SK-N-SH treated with all-trans-retinoic acid at 6 μM for 48 hours (cell line): ENCODE measurements at regions not wholly inside any gene's neighbourhood (a gene's known extent, or its start where the extent isn't known, plus 50 kb on each side); places are given as distances from the start of the nearest gene placed in this dataset.

Source experiments
- ARNTL ChIP-seq: fragments of 450-650 bp; formaldehyde crosslinking; IDR thresholded peaks from 2 replicates; pipeline ENCODE4 v1.5.0; 2020; ENCODE audit warnings: low read depth, mild to moderate bottlenecking, moderate library complexity, borderline replicate concordance
- ISL1 ChIP-seq: fragments of 250-450 bp; sonication (Bioruptor Pico); IDR thresholded peaks from 2 replicates; pipeline ENCODE4 v2.1.2; 2022; ENCODE audit warnings: mild to moderate bottlenecking, moderate library complexity
- PATZ1 ChIP-seq: fragments of 250-450 bp; sonication (Bioruptor Pico); IDR thresholded peaks from 2 replicates; pipeline ENCODE4 v1.8.0; 2020; ENCODE audit warnings: mild to moderate bottlenecking, moderate library complexity, borderline replicate concordance
- PPARA ChIP-seq: fragments of 250-450 bp; sonication (Bioruptor Pico); IDR thresholded peaks from 2 replicates; pipeline ENCODE4 v1.5.0; 2020; ENCODE audit warnings: mild to moderate bottlenecking, borderline replicate concordance
- RARB ChIP-seq: fragments of 250-450 bp; sonication (Bioruptor Pico); IDR thresholded peaks from 2 replicates; pipeline ENCODE4 v1.8.0; 2021; ENCODE audit warnings: mild to moderate bottlenecking, moderate library complexity
- SNAI2 ChIP-seq: fragments of 250-450 bp; sonication (Bioruptor Pico); IDR thresholded peaks from 2 replicates; pipeline ENCODE4 v1.5.0; 2020; ENCODE audit warnings: mild to moderate bottlenecking, moderate library complexity
- TCF4 ChIP-seq: fragments of 250-450 bp; sonication (Bioruptor Pico); IDR thresholded peaks from 2 replicates; pipeline ENCODE4 v1.8.0; 2021; ENCODE audit warnings: mild to moderate bottlenecking, moderate library complexity, borderline replicate concordance
- ZFP3 ChIP-seq: fragments of 250-450 bp; sonication (Bioruptor Pico); IDR thresholded peaks from 2 replicates; pipeline ENCODE4 v1.5.0; 2020; ENCODE audit warnings: mild to moderate bottlenecking, moderate library complexity
- ZFP30 ChIP-seq: fragments of 450-650 bp; formaldehyde crosslinking; IDR thresholded peaks from 2 replicates; pipeline ENCODE4 v1.5.0; 2022; ENCODE audit warnings: mild to moderate bottlenecking, moderate library complexity
- ZNF70 ChIP-seq: fragments of 450-650 bp; formaldehyde crosslinking; IDR thresholded peaks from 2 replicates; pipeline ENCODE4 v1.5.0; 2020; ENCODE audit warnings: mild to moderate bottlenecking, moderate library complexity
- TF ChIP-seq, protein P1 (sequence below): fragments of 250-450 bp; sonication (Bioruptor Pico); IDR thresholded peaks from 2 replicates; pipeline ENCODE4 v1.5.0; 2020; ENCODE audit warnings: mild to moderate bottlenecking, moderate library complexity

- TF ChIP-seq ZFP3 (CRISPR knock-in tag): no peak
- TF ChIP-seq, protein P1, sequence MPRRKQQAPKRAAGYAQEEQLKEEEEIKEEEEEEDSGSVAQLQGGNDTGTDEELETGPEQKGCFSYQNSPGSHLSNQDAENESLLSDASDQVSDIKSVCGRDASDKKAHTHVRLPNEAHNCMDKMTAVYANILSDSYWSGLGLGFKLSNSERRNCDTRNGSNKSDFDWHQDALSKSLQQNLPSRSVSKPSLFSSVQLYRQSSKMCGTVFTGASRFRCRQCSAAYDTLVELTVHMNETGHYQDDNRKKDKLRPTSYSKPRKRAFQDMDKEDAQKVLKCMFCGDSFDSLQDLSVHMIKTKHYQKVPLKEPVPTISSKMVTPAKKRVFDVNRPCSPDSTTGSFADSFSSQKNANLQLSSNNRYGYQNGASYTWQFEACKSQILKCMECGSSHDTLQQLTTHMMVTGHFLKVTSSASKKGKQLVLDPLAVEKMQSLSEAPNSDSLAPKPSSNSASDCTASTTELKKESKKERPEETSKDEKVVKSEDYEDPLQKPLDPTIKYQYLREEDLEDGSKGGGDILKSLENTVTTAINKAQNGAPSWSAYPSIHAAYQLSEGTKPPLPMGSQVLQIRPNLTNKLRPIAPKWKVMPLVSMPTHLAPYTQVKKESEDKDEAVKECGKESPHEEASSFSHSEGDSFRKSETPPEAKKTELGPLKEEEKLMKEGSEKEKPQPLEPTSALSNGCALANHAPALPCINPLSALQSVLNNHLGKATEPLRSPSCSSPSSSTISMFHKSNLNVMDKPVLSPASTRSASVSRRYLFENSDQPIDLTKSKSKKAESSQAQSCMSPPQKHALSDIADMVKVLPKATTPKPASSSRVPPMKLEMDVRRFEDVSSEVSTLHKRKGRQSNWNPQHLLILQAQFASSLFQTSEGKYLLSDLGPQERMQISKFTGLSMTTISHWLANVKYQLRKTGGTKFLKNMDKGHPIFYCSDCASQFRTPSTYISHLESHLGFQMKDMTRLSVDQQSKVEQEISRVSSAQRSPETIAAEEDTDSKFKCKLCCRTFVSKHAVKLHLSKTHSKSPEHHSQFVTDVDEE (CRISPR knock-in tag): no peak
- TF ChIP-seq PATZ1 (CRISPR knock-in tag): no peak
- TF ChIP-seq ZFP30: no peak
- TF ChIP-seq ISL1 (CRISPR knock-in tag): no peak
- TF ChIP-seq SNAI2: no peak
- no peak for TF ChIP-seq TCF4 (CRISPR knock-in tag)
- no peak for TF ChIP-seq ZNF70
- no peak for TF ChIP-seq ARNTL
- no peak for TF ChIP-seq RARB (CRISPR knock-in tag)
- TF ChIP-seq PPARA (CRISPR knock-in tag): no peak
These were observed 227.7 kb upstream of the CNTN3 start for GRCh38 chr3:74842141-74842540.
